Kidney (tissue), 13 donors: ENCODE measurements at regions not wholly inside any gene's neighbourhood (a gene's known extent, or its start where the extent isn't known, plus 50 kb on each side); places are given as distances from the start of the nearest gene placed in this dataset.
A peak's percentile ranks its signal among the peaks of the same experiment; 100 is the strongest.
"Not testable (repeated sequence)": the region's sequence is repeated elsewhere in the genome, so short reads cannot be mapped to it uniquely, and the experiment has no call there.

Experiments
- DNase-seq, 5 donors: peaks; one replicate each; pipeline ENCODE4 v3.0.0-alpha.2; 2013 to 2020
- FAIRE-seq: peaks from 2 replicates; lab custom pipeline; 2012; peaks lifted over from hg19 to GRCh38; lab: Jason Lieb, UNC
- H3K27ac ChIP-seq, 2 donors: one replicate each; pipeline ENCODE4 v1.7.0; 2013; ENCODE audit warnings: low read depth in 2 of 2, low read length in 2 of 2, inconsistent platforms in 1 of 2
- H3K27me3 ChIP-seq: one replicate; pipeline ENCODE4 v1.7.1; 2013; ENCODE audit warnings: low read length, inconsistent platforms; ENCODE audit not compliant: control insufficient read depth, insufficient read depth
- H3K36me3 ChIP-seq, 3 donors: one replicate each; pipeline versions ENCODE4 v1.7.0 to v1.7.1; 2013; ENCODE audit warnings: low read length in 3 of 3, control low read depth in 1 of 3, inconsistent platforms in 1 of 3; ENCODE audit not compliant: insufficient read depth in 3 of 3, control insufficient read depth in 2 of 3
- H3K4me1 ChIP-seq, 3 donors: one replicate each; pipeline versions ENCODE4 v1.7.0 to v1.7.1; 2013; ENCODE audit warnings: low read length in 3 of 3, inconsistent platforms in 1 of 3, low read depth in 1 of 3; ENCODE audit not compliant: control insufficient read depth in 2 of 3, insufficient read depth in 2 of 3
- H3K4me3 ChIP-seq, 3 donors: one replicate each; pipeline versions ENCODE4 v1.7.0 to v1.8.1; 2013; ENCODE audit warnings: low read length in 3 of 3, control low read depth in 1 of 3, inconsistent platforms in 1 of 3
- H3K9ac ChIP-seq, 3 donors: one replicate each; pipeline versions ENCODE4 v1.7.0 to v1.7.1; 2013; ENCODE audit warnings: low read length in 3 of 3, control low read depth in 1 of 3, inconsistent platforms in 1 of 3
- H3K9me3 ChIP-seq, 3 donors: one replicate each; pipeline versions ENCODE4 v1.7.0 to v1.7.1; 2013; ENCODE audit warnings: low read length in 3 of 3, control low read depth in 1 of 3, inconsistent platforms in 1 of 3; ENCODE audit not compliant: control insufficient read depth in 2 of 3, insufficient read depth in 1 of 3
- intact Hi-C: fragments of 100-400 bp; cut with DNase I; formaldehyde crosslinking; loops from one replicate; pipeline ENCODE4 v1.11.1; 2022
- TF ChIP-seq, protein P1 (sequence below): IDR thresholded peaks from 3 replicates; pipeline ENCODE4 v1.5.1; 2012; ENCODE audit warnings: mild to moderate bottlenecking, moderate library complexity, borderline replicate concordance; ENCODE audit not compliant: insufficient read depth; ENCODE audit errors: extremely low read depth
- donor health status: control.
- donor health status: control.
- donor health status: control.
- donor health status: control.
- donor health status: control.
- donor health status: DM: yes; HTN: yes; CAD: no.
- donor health status: Normal renal cell carcinoma (clear cell type).

DNA sequence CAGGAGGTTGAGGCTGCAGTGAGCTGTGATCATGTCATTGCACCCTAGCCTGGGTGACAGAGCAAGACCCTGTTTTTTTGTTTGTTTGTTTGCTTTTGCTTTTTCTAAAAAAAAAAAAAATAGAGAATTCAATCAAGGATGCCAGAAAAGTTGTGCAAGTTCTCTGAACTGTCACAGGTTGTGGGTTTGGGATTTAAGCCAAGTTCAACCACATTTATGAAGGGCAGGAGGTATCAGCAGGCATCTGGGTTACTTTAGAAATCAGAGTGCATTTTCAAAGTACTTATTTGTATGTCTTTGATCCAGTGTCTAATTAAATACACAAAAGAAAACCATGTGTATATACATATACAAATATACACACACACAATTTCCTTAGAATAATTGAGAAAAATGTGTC, 151.2 kb upstream of the MINDY3 start:
- H3K27me3 ChIP-seq = no peaks in the 10 kb centered on the region
- no peak overlapping the region for H3K27ac ChIP-seq
- TF ChIP-seq, protein P1, sequence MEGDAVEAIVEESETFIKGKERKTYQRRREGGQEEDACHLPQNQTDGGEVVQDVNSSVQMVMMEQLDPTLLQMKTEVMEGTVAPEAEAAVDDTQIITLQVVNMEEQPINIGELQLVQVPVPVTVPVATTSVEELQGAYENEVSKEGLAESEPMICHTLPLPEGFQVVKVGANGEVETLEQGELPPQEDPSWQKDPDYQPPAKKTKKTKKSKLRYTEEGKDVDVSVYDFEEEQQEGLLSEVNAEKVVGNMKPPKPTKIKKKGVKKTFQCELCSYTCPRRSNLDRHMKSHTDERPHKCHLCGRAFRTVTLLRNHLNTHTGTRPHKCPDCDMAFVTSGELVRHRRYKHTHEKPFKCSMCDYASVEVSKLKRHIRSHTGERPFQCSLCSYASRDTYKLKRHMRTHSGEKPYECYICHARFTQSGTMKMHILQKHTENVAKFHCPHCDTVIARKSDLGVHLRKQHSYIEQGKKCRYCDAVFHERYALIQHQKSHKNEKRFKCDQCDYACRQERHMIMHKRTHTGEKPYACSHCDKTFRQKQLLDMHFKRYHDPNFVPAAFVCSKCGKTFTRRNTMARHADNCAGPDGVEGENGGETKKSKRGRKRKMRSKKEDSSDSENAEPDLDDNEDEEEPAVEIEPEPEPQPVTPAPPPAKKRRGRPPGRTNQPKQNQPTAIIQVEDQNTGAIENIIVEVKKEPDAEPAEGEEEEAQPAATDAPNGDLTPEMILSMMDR = no peak
- no peak overlapping the region for H3K9ac ChIP-seq
- H3K36me3 ChIP-seq = no peaks in the 10 kb centered on the region
- intact Hi-C loops = no loop called here
- DNase-seq (no peak), FAIRE-seq (no peak)
- no peaks in the 10 kb centered on the region for H3K4me1 ChIP-seq
- H3K4me3 ChIP-seq = no peak overlapping the region
- H3K9me3 ChIP-seq = peaks cover 0 to 3% (median 0%) of the 10 kb centered on the region in 3 donors

DNA sequence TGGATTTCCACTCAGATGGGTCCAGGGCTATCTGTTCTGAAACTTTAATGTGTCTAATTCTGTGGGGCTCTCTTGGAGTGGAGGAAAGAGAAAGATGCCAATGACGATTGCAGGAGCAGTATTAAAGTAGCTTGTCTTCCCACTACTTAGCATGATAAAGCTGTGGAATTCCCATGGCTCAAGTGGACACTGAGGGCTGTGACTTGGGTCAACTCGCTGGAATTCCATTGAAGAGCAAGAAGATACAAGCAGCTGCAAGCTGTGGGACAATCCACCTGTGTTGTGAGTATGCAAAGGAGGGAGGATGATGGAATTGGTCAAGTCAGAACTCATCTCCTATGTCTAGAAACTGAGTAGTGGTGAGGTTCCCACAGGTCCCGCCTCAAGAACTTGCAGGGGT, 154.2 kb upstream of the MINDY3 start:
- no peak for DNase-seq
- no peaks in the 10 kb centered on the region for H3K36me3 ChIP-seq
- H3K27me3 ChIP-seq = no peaks in the 10 kb centered on the region
- FAIRE-seq = no peak
- no peak overlapping the region for H3K27ac ChIP-seq
- TF ChIP-seq, protein P1 = no peak
- intact Hi-C loops = no loop called here
- no peak overlapping the region for H3K9ac ChIP-seq
- no peaks in the 10 kb centered on the region for H3K9me3 ChIP-seq
- H3K4me1 ChIP-seq = no peaks in the 10 kb centered on the region
- H3K4me3 ChIP-seq = no peak overlapping the region

DNA sequence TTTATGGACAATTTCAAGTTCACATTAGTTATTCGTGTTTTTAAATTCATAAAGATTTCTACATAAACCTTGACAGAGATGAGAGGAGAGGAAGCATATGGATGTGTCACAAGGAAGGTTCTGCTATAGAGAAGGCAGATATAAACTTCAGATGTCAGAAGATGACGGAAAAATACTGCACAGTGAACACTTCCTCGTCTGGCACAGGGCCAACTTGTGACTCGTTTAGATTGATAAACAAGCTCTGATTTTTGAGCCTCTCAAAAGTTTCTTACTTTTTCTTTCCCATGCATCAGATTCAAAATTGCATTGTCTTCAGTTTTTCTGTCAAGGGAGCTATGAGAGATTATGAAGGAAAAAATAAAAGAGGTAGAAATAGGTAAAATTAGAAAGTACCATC, 156.4 kb upstream of the MINDY3 start:
- Histone ChIP-seq H3K27me3 (no peaks in the 10 kb centered on the region), H3K27ac (no peak overlapping the region), H3K9me3 (peaks cover 0 to 7% (median 4%) of the 10 kb centered on the region in 3 donors), H3K4me3 (no peak overlapping the region), H3K4me1 (no peaks in the 10 kb centered on the region), H3K36me3 (no peaks in the 10 kb centered on the region), H3K9ac (no peak overlapping the region)
- intact Hi-C loops = no loop called here
- no peak for DNase-seq
- TF ChIP-seq, protein P1 = no peak
- FAIRE-seq = no peak

DNA sequence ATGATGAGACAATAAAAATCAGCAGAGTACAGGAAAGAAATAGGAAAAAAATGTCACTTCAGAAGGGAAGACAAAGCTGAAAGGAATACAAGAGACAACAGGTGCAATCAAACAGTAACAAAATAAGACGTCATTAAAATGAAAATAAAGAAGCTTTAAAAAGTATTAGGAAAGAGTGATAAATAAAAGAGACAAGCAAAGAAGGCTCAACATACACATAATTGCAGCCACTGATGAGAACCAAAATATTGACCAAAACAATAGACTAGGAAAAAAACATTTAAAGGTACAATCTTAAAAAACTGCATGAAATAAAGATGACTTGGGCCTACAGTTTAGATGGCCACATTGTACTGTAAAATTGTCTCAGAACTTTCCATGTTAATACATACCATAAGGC, 160.5 kb upstream of the MINDY3 start:
- TF ChIP-seq, protein P1 = no peak
- Histone ChIP-seq H3K36me3 (no peaks in the 10 kb centered on the region), H3K27me3 (no peaks in the 10 kb centered on the region), H3K27ac (no peak overlapping the region), H3K9me3 (peaks cover 0 to 7% (median 4%) of the 10 kb centered on the region in 3 donors), H3K9ac (no peak overlapping the region), H3K4me3 (no peak overlapping the region), H3K4me1 (no peaks in the 10 kb centered on the region)
- FAIRE-seq (no peak), DNase-seq (no peak)
- intact Hi-C loops = no loop called here

DNA sequence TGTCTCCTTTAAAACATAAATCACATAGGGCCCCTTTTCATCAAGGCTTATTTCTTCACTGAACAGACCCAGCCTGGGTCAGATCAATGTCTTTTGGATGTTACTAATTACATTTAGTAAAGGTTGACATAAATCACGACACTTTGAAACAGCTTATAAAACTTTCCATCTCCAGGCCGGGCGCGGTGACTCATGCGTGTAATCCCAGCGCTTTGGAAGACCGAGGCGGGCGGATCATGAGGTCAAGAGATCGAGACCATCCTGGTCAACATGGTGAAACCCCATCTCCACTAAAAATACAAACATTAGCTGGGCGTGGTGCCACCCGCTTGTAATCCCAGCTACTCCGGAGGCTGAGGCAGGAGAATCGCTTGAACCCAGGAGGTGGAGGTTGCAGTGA, 166.5 kb upstream of the MINDY3 start:
- H3K27me3 ChIP-seq, H3K4me1 ChIP-seq, FAIRE-seq, intact Hi-C loops, H3K27ac ChIP-seq, H3K9ac ChIP-seq, H3K36me3 ChIP-seq, H3K9me3 ChIP-seq, H3K4me3 ChIP-seq: not testable (repeated sequence)
- DNase-seq = peak in 4 of 5 donors; percentile 22 to 46 (median 38)
